ENCODE measurements at regions not wholly inside any gene's neighbourhood (a gene's known extent, or its start where the extent isn't known, plus 50 kb on each side); places are given as distances from the start of the nearest gene placed in this dataset.

- Histone ChIP-seq H3K27ac (replicated peaks) (no peak overlapping the region), H3K4me3 (no peak overlapping the region), H3K36me3 (no peaks in the 10 kb centered on the region), H3K4me1 (no peaks in the 10 kb centered on the region), H3K9me3 (replicated peaks) (peaks cover 7% of the 10 kb centered on the region), H3K27me3 (ENCODE audit: low read depth) (no peaks in the 10 kb centered on the region)
- DNase-seq, result no peak
- TF ChIP-seq CTCF (IDR thresholded peaks at IDR 0.05; ENCODE audit: borderline replicate concordance), result no peak
- intact Hi-C loops (cut with micrococcal nuclease), result no loop called here
Measured at GRCh38 chr9:16976427-16976826, 106.0 kb upstream of the BNC2 start.

- no peak for DNase-seq
- intact Hi-C loops (cut with micrococcal nuclease), result no loop called here
- Histone ChIP-seq H3K27me3 (ENCODE audit: low read depth) (no peaks in the 10 kb centered on the region), H3K4me3 (no peak overlapping the region), H3K36me3 (no peaks in the 10 kb centered on the region), H3K4me1 (no peaks in the 10 kb centered on the region), H3K27ac (replicated peaks) (no peak overlapping the region), H3K9me3 (replicated peaks) (peaks cover 10% of the 10 kb centered on the region)
- TF ChIP-seq CTCF (IDR thresholded peaks at IDR 0.05; ENCODE audit: borderline replicate concordance), result no peak
Measured at GRCh38 chr9:16974436-16974835, 104.0 kb upstream of the BNC2 start.

- Histone ChIP-seq H3K27ac (replicated peaks) (no peak overlapping the region), H3K4me3 (no peak overlapping the region), H3K4me1 (no peaks in the 10 kb centered on the region), H3K36me3 (no peaks in the 10 kb centered on the region), H3K27me3 (ENCODE audit: low read depth) (no peaks in the 10 kb centered on the region), H3K9me3 (replicated peaks) (peaks cover 10% of the 10 kb centered on the region)
- intact Hi-C loops (cut with micrococcal nuclease), result no loop called here
- no peak for DNase-seq
- no peak for TF ChIP-seq CTCF (IDR thresholded peaks at IDR 0.05; ENCODE audit: borderline replicate concordance)
Measured at GRCh38 chr9:16970321-16970720, 99.9 kb upstream of the BNC2 start.

- DNase-seq, result no peak
- no peak for TF ChIP-seq CTCF (IDR thresholded peaks at IDR 0.05; ENCODE audit: borderline replicate concordance)
- H3K36me3 ChIP-seq, result no peaks in the 10 kb centered on the region
- intact Hi-C loops (cut with micrococcal nuclease), result no loop called here
- H3K27ac ChIP-seq (replicated peaks), result no peak overlapping the region
- H3K4me1 ChIP-seq, result no peaks in the 10 kb centered on the region
- H3K9me3 ChIP-seq (replicated peaks), result peaks cover 18% of the 10 kb centered on the region
- no peak overlapping the region for H3K4me3 ChIP-seq
- no peaks in the 10 kb centered on the region for H3K27me3 ChIP-seq (ENCODE audit: low read depth)
Measured at GRCh38 chr9:16964228-16964627, 93.8 kb upstream of the BNC2 start.

GRCh38 chr9:16960084-16960483 is 89.6 kb upstream of the BNC2 start:
- Histone ChIP-seq H3K27me3 (ENCODE audit: low read depth) (no peaks in the 10 kb centered on the region), H3K4me3 (no peak overlapping the region), H3K9me3 (replicated peaks) (peaks cover 18% of the 10 kb centered on the region), H3K4me1 (no peaks in the 10 kb centered on the region), H3K27ac (replicated peaks) (no peak overlapping the region), H3K36me3 (no peaks in the 10 kb centered on the region)
- no peak for DNase-seq
- intact Hi-C loops (cut with micrococcal nuclease), result no loop called here
- TF ChIP-seq CTCF (IDR thresholded peaks at IDR 0.05; ENCODE audit: borderline replicate concordance), result no peak

GRCh38 chr9:16959391-16959790 is 88.9 kb upstream of the BNC2 start:
- no peaks in the 10 kb centered on the region for H3K36me3 ChIP-seq
- H3K4me1 ChIP-seq, result no peaks in the 10 kb centered on the region
- no peaks in the 10 kb centered on the region for H3K27me3 ChIP-seq (ENCODE audit: low read depth)
- no peak overlapping the region for H3K4me3 ChIP-seq
- no peak for TF ChIP-seq CTCF (IDR thresholded peaks at IDR 0.05; ENCODE audit: borderline replicate concordance)
- intact Hi-C loops (cut with micrococcal nuclease), result no loop called here
- H3K27ac ChIP-seq (replicated peaks), result no peak overlapping the region
- no peak for DNase-seq
- H3K9me3 ChIP-seq (replicated peaks), result peaks cover 14% of the 10 kb centered on the region

Measured in left ventricle myocardium inferior (tissue), 1 donor.